ENCODE measurements at regions not wholly inside any gene's neighbourhood (a gene's known extent, or its start where the extent isn't known, plus 50 kb on each side); places are given as distances from the start of the nearest gene placed in this dataset.

- no peak for TF ChIP-seq EGR1 (IDR thresholded peaks at IDR 0.05; ENCODE audit: borderline replicate concordance in 1 of 2, low read depth in 2 of 2, low read length in 2 of 2)
- TF ChIP-seq ZNF274 (IDR thresholded peaks at IDR 0.05; ENCODE audit: insufficient read depth, insufficient read length): no peak
- no peak for TF ChIP-seq WRNIP1 (IDR thresholded peaks at IDR 0.05; ENCODE audit: borderline replicate concordance, low read depth, low read length)
- TF ChIP-seq, protein P1, sequence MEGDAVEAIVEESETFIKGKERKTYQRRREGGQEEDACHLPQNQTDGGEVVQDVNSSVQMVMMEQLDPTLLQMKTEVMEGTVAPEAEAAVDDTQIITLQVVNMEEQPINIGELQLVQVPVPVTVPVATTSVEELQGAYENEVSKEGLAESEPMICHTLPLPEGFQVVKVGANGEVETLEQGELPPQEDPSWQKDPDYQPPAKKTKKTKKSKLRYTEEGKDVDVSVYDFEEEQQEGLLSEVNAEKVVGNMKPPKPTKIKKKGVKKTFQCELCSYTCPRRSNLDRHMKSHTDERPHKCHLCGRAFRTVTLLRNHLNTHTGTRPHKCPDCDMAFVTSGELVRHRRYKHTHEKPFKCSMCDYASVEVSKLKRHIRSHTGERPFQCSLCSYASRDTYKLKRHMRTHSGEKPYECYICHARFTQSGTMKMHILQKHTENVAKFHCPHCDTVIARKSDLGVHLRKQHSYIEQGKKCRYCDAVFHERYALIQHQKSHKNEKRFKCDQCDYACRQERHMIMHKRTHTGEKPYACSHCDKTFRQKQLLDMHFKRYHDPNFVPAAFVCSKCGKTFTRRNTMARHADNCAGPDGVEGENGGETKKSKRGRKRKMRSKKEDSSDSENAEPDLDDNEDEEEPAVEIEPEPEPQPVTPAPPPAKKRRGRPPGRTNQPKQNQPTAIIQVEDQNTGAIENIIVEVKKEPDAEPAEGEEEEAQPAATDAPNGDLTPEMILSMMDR (IDR thresholded peaks at IDR 0.05 in 2 of 3, conservative IDR thresholded peaks at IDR 0.05 in 1 of 3; ENCODE audit: control insufficient read depth in 2 of 3, extremely low read depth in 1 of 3, insufficient read depth in 1 of 3, low read depth in 3 of 3, low read length in 3 of 3): no peak
- TF ChIP-seq POLR2AphosphoS5 (IDR thresholded peaks at IDR 0.05; ENCODE audit: low read length): no peak
- no peak for TF ChIP-seq SREBF1 (IDR thresholded peaks at IDR 0.05; ENCODE audit: low read length)
- no peak for TF ChIP-seq CEBPB (IDR thresholded peaks at IDR 0.05; ENCODE audit: borderline replicate concordance in 1 of 2, low read depth in 2 of 2, low read length in 2 of 2)
- TF ChIP-seq POLR2A (IDR thresholded peaks at IDR 0.05; ENCODE audit: low read depth, low read length): no peak
- TF ChIP-seq KAT2A (conservative IDR thresholded peaks at IDR 0.05; ENCODE audit: control insufficient read depth, low read depth, low read length): no peak
- TF ChIP-seq SREBF2 (IDR thresholded peaks at IDR 0.05; ENCODE audit: low read length): no peak
- no peak for TF ChIP-seq ZNF384 (IDR thresholded peaks at IDR 0.05; ENCODE audit: borderline replicate concordance, low read depth, low read length)
- TF ChIP-seq, protein P2, sequence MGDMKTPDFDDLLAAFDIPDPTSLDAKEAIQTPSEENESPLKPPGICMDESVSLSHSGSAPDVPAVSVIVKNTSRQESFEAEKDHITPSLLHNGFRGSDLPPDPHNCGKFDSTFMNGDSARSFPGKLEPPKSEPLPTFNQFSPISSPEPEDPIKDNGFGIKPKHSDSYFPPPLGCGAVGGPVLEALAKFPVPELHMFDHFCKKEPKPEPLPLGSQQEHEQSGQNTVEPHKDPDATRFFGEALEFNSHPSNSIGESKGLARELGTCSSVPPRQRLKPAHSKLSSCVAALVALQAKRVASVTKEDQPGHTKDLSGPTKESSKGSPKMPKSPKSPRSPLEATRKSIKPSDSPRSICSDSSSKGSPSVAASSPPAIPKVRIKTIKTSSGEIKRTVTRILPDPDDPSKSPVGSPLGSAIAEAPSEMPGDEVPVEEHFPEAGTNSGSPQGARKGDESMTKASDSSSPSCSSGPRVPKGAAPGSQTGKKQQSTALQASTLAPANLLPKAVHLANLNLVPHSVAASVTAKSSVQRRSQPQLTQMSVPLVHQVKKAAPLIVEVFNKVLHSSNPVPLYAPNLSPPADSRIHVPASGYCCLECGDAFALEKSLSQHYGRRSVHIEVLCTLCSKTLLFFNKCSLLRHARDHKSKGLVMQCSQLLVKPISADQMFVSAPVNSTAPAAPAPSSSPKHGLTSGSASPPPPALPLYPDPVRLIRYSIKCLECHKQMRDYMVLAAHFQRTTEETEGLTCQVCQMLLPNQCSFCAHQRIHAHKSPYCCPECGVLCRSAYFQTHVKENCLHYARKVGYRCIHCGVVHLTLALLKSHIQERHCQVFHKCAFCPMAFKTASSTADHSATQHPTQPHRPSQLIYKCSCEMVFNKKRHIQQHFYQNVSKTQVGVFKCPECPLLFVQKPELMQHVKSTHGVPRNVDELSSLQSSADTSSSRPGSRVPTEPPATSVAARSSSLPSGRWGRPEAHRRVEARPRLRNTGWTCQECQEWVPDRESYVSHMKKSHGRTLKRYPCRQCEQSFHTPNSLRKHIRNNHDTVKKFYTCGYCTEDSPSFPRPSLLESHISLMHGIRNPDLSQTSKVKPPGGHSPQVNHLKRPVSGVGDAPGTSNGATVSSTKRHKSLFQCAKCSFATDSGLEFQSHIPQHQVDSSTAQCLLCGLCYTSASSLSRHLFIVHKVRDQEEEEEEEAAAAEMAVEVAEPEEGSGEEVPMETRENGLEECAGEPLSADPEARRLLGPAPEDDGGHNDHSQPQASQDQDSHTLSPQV (IDR thresholded peaks at IDR 0.05): no peak
- TF ChIP-seq HDAC6 (IDR thresholded peaks at IDR 0.05; ENCODE audit: unreplicated experiment): no peak
These were observed 99.3 kb downstream of the METRNL start for GRCh38 chr17:83178533-83179304.

Data from GM12878 (cell line).